Smooth muscle cell (in vitro differentiated cells): ENCODE measurements at regions not wholly inside any gene's neighbourhood (a gene's known extent, or its start where the extent isn't known, plus 50 kb on each side); places are given as distances from the start of the nearest gene placed in this dataset.

Experiments
- DNase-seq: peaks from one replicate; lab custom pipeline; 2025; ENCODE audit not compliant: unreplicated experiment; lab: John Stamatoyannopoulos, UW
- H2AFZ ChIP-seq: fragments of 200-600 bp; sonication (generic); 2 replicates; pipeline ENCODE4 v1.6.0; 2016; ENCODE audit warnings: antibody characterized with exemption, low read depth, mild to moderate bottlenecking
- H3F3A ChIP-seq: fragments of 200-600 bp; sonication (generic); 2 replicates; pipeline ENCODE4 v1.6.0; 2017; ENCODE audit warnings: antibody characterized with exemption, low read depth
- H3K27ac ChIP-seq: fragments of 200-600 bp; sonication (generic); 2 replicates; pipeline ENCODE4 v1.5.1; 2016; ENCODE audit warnings: low read depth, mild to moderate bottlenecking
- H3K27me3 ChIP-seq: fragments of 200-600 bp; sonication (generic); 2 replicates; pipeline ENCODE4 v1.6.1; 2016; ENCODE audit warnings: low read depth, mild to moderate bottlenecking
- H3K36me3 ChIP-seq: fragments of 200-600 bp; sonication (generic); 2 replicates; pipeline ENCODE4 v1.5.1; 2016; ENCODE audit warnings: low read depth
- H3K4me1 ChIP-seq: fragments of 200-600 bp; sonication (generic); 2 replicates; pipeline ENCODE4 v1.5.1; 2016; ENCODE audit warnings: low read depth
- H3K4me2 ChIP-seq: fragments of 200-600 bp; sonication (generic); 2 replicates; pipeline ENCODE4 v1.6.0; 2016; ENCODE audit warnings: mild to moderate bottlenecking
- H3K4me3 ChIP-seq: fragments of 200-600 bp; sonication (generic); 2 replicates; pipeline ENCODE4 v1.5.1; 2016; ENCODE audit warnings: mild to moderate bottlenecking
- H3K79me2 ChIP-seq: fragments of 200-600 bp; sonication (generic); 2 replicates; pipeline ENCODE4 v1.6.0; 2016; ENCODE audit warnings: low read depth, mild to moderate bottlenecking
- H3K9ac ChIP-seq: fragments of 200-600 bp; sonication (generic); 2 replicates; pipeline ENCODE4 v1.6.0; 2016; ENCODE audit warnings: low read depth
- H3K9me3 ChIP-seq: fragments of 200-600 bp; sonication (generic); replicated peaks from 2 replicates; pipeline ENCODE4 v1.5.1; 2016; ENCODE audit warnings: low read depth
- H4K20me1 ChIP-seq: fragments of 200-600 bp; sonication (generic); 2 replicates; pipeline ENCODE4 v1.6.0; 2016; ENCODE audit warnings: low read depth
- WGBS: methylation state at CpG from one replicate; pipeline ENCODE4 v1.1.7; 2016; ENCODE audit warnings: low lambda C conversion rate; 5-methylcytosine and 5-hydroxymethylcytosine counted together
- TF ChIP-seq, protein P1 (sequence below): fragments of 200-600 bp; sonication (generic); IDR thresholded peaks from 2 replicates; pipeline ENCODE4 v1.5.1; 2017; ENCODE audit warnings: borderline replicate concordance, mild to moderate bottlenecking, antibody characterized with exemption; ENCODE audit not compliant: insufficient read depth, poor library complexity, severe bottlenecking

DNA sequence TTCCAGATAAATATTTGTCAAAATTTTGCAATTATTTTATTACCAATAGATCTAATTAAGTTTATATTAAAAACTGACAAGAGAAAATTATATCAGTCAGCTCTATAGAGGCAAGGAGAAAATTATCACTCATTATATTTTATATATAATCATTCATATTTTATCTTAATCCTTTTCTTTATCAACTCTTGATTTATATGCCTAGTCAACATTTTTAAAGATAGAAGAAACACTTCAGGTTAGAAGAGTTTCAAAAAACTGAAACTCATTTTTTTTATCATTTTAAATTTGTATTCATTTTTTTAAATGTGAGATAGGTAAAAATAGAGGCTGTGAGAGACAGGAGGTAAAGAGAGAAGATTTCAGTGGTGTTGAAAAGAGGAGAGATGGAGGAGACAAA, 217.3 kb upstream of the P2RY1 start:
- Histone ChIP-seq H4K20me1 (no peaks in the 10 kb centered on the region), H3K4me1 (no peaks in the 10 kb centered on the region), H3K9me3 (no peaks in the 10 kb centered on the region), H2AFZ (no peak overlapping the region), H3K9ac (no peak overlapping the region), H3F3A (peaks cover 10% of the 10 kb centered on the region), H3K79me2 (no peaks in the 10 kb centered on the region), H3K4me2 (no peak overlapping the region), H3K27ac (no peak overlapping the region), H3K4me3 (no peak overlapping the region), H3K27me3 (no peaks in the 10 kb centered on the region), H3K36me3 (no peaks in the 10 kb centered on the region)
- TF ChIP-seq, protein P1, sequence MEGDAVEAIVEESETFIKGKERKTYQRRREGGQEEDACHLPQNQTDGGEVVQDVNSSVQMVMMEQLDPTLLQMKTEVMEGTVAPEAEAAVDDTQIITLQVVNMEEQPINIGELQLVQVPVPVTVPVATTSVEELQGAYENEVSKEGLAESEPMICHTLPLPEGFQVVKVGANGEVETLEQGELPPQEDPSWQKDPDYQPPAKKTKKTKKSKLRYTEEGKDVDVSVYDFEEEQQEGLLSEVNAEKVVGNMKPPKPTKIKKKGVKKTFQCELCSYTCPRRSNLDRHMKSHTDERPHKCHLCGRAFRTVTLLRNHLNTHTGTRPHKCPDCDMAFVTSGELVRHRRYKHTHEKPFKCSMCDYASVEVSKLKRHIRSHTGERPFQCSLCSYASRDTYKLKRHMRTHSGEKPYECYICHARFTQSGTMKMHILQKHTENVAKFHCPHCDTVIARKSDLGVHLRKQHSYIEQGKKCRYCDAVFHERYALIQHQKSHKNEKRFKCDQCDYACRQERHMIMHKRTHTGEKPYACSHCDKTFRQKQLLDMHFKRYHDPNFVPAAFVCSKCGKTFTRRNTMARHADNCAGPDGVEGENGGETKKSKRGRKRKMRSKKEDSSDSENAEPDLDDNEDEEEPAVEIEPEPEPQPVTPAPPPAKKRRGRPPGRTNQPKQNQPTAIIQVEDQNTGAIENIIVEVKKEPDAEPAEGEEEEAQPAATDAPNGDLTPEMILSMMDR: no peak
- no peak for DNase-seq

GRCh38 chr3:152618529-152618928, 216.4 kb upstream of the P2RY1 start:
- no peaks in the 10 kb centered on the region for H3K9me3 ChIP-seq
- no peak overlapping the region for H3K4me2 ChIP-seq
- DNase-seq: no peak
- H3K27me3 ChIP-seq: no peaks in the 10 kb centered on the region
- H3K9ac ChIP-seq: no peak overlapping the region
- no peak overlapping the region for H3K4me3 ChIP-seq
- no peaks in the 10 kb centered on the region for H3K79me2 ChIP-seq
- no peaks in the 10 kb centered on the region for H4K20me1 ChIP-seq
- peaks cover 11% of the 10 kb centered on the region for H3F3A ChIP-seq
- TF ChIP-seq, protein P1: no peak
- no peaks in the 10 kb centered on the region for H3K4me1 ChIP-seq
- WGBS: 77% methylated on average over 1 of the region's 1 CpG
- H3K27ac ChIP-seq: no peak overlapping the region
- H3K36me3 ChIP-seq: no peaks in the 10 kb centered on the region
- peak overlapping the region; percentile 28 for H2AFZ ChIP-seq

DNA sequence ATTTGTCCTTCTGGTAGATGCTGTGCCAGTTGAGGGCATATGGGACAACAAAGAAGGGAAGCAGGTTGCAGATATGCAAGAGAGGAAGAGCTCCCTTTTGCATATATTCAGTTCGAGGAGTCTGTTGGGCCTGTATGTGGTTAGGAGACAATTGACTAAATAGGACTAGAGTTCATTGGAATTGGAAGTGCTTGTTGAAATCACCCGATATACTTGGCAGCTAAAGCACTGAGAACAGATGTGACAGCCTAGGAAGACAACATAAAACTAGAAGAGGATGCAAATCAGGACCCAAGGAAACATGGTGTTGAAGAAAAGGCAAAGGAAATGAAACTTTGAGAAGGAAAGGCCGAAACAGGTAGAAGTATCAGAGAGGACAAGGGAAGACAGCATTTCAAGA, 215.2 kb upstream of the P2RY1 start:
- Histone ChIP-seq H3K36me3 (no peaks in the 10 kb centered on the region), H3K4me1 (no peaks in the 10 kb centered on the region), H3K27me3 (no peaks in the 10 kb centered on the region), H3K9ac (no peak overlapping the region), H3K9me3 (no peaks in the 10 kb centered on the region), H3K4me2 (no peak overlapping the region), H3K79me2 (no peaks in the 10 kb centered on the region), H3K27ac (no peak overlapping the region), H4K20me1 (no peaks in the 10 kb centered on the region), H3F3A (peaks cover 11% of the 10 kb centered on the region), H2AFZ (no peak overlapping the region), H3K4me3 (no peak overlapping the region)
- WGBS: 93% methylated on average over 3 of the region's 3 CpGs
- no peak for DNase-seq
- TF ChIP-seq, protein P1: no peak

DNA sequence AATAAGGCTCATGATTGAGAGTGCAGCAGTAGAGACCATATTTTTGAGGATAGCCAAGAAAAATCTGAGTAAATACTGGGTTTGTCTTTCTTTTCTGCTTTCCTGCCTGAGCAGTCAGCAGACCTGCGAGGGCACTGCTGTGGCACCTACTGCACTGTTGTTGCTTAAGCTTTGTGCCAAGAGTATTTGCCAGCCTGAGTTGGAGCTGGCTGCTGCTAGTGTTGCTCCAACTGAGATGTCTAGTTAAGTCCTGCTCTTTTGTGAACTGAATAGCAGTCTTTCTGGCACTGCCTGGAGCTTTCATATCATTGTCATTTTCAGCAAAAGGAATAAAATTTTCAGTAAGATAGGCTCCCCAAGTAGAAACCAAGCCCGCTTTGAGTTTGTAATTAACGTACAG, 214.5 kb upstream of the P2RY1 start:
- Histone ChIP-seq H3F3A (peaks cover 11% of the 10 kb centered on the region), H3K27me3 (no peaks in the 10 kb centered on the region), H3K79me2 (no peaks in the 10 kb centered on the region), H3K4me3 (no peak overlapping the region), H3K4me2 (no peak overlapping the region), H3K4me1 (no peaks in the 10 kb centered on the region), H3K27ac (peak overlapping the region; percentile 80), H4K20me1 (no peaks in the 10 kb centered on the region), H3K9ac (no peak overlapping the region), H3K36me3 (no peaks in the 10 kb centered on the region), H2AFZ (no peak overlapping the region), H3K9me3 (no peaks in the 10 kb centered on the region)
- no peak for DNase-seq
- 95% methylated on average over 3 of the region's 3 CpGs for WGBS
- TF ChIP-seq, protein P1: no peak
